ENCODE measurements at regions not wholly inside any gene's neighbourhood (a gene's known extent, or its start where the extent isn't known, plus 50 kb on each side); places are given as distances from the start of the nearest gene placed in this dataset.

- TF ChIP-seq CTCF (IDR thresholded peaks at IDR 0.05; ENCODE audit: low read depth, low read length), result no peak
- no peaks in the 10 kb centered on the region for H3K9me3 ChIP-seq (ENCODE audit: control insufficient read depth, insufficient read depth, low read length)
- no peak for DNase-seq (ENCODE audit: low read depth, low spot score)
- CTCF ChIA-PET, result interaction anchor here (0.6 kb wide), 1 partner anchor 134 kb away, joined by 3 read pairs; no protein-coding TSS in a partner anchor
- POLR2A ChIA-PET, result no interaction called here
- no peak overlapping the region for H3K27ac ChIP-seq (ENCODE audit: low read depth, low read length)
- H3K27me3 ChIP-seq (ENCODE audit: control insufficient read depth, insufficient read depth, low read length), result no peaks in the 10 kb centered on the region
- H3K4me3 ChIP-seq (ENCODE audit: low read depth, low read length), result no peak overlapping the region
Measured at GRCh38 chr5:30997681-30998080, 195.8 kb upstream of the CDH6 start.

- ChIA-PET CTCF (interaction anchor here (1.1 kb wide), 1 partner anchor 13 kb away, joined by 3 read pairs; no protein-coding TSS in a partner anchor), POLR2A (no interaction called here)
- no peaks in the 10 kb centered on the region for H3K9me3 ChIP-seq (ENCODE audit: control insufficient read depth, insufficient read depth, low read length)
- no peak for DNase-seq (ENCODE audit: low read depth, low spot score)
- no peaks in the 10 kb centered on the region for H3K27me3 ChIP-seq (ENCODE audit: control insufficient read depth, insufficient read depth, low read length)
- H3K4me3 ChIP-seq (ENCODE audit: low read depth, low read length), result no peak overlapping the region
- no peak overlapping the region for H3K27ac ChIP-seq (ENCODE audit: low read depth, low read length)
- TF ChIP-seq CTCF (IDR thresholded peaks at IDR 0.05; ENCODE audit: low read depth, low read length), result no peak
Measured at GRCh38 chr5:30994902-30995301, 198.6 kb upstream of the CDH6 start.

- Histone ChIP-seq H3K4me3 (ENCODE audit: low read depth, low read length) (no peak overlapping the region), H3K27me3 (ENCODE audit: control insufficient read depth, insufficient read depth, low read length) (no peaks in the 10 kb centered on the region), H3K27ac (ENCODE audit: low read depth, low read length) (no peak overlapping the region), H3K9me3 (ENCODE audit: control insufficient read depth, insufficient read depth, low read length) (no peaks in the 10 kb centered on the region)
- ChIA-PET POLR2A (no interaction called here), CTCF (no interaction called here)
- no peak for DNase-seq (ENCODE audit: low read depth, low spot score)
- TF ChIP-seq CTCF (IDR thresholded peaks at IDR 0.05; ENCODE audit: low read depth, low read length), result no peak
Measured at GRCh38 chr5:30994176-30994575, 199.3 kb upstream of the CDH6 start.

- no peak overlapping the region for H3K27ac ChIP-seq (ENCODE audit: low read depth, low read length)
- ChIA-PET CTCF (interaction anchor here (1.5 kb wide), 1 partner anchor 32 kb away, joined by 4 read pairs; no protein-coding TSS in a partner anchor), POLR2A (interaction anchor here (0.6 to 1.1 kb wide), 3 partner anchors 116 to 202 kb away, joined by 3 to 4 read pairs (median 3); partner anchors contain the start of gene CDH6)
- TF ChIP-seq CTCF (IDR thresholded peaks at IDR 0.05; ENCODE audit: low read depth, low read length), result no peak
- DNase-seq (ENCODE audit: low read depth, low spot score), result peak; percentile 37
- no peaks in the 10 kb centered on the region for H3K9me3 ChIP-seq (ENCODE audit: control insufficient read depth, insufficient read depth, low read length)
- H3K27me3 ChIP-seq (ENCODE audit: control insufficient read depth, insufficient read depth, low read length), result no peaks in the 10 kb centered on the region
- H3K4me3 ChIP-seq (ENCODE audit: low read depth, low read length), result no peak overlapping the region
Measured at GRCh38 chr5:30991462-30991861, 202.0 kb upstream of the CDH6 start.

- ChIA-PET CTCF (interaction anchor here (1.4 to 2.3 kb wide), 3 partner anchors 9 to 568 kb away, joined by 4 to 9 read pairs (median 6); no protein-coding TSS in a partner anchor), POLR2A (no interaction called here)
- Histone ChIP-seq H3K27ac (ENCODE audit: low read depth, low read length) (no peak overlapping the region), H3K9me3 (ENCODE audit: control insufficient read depth, insufficient read depth, low read length) (no peaks in the 10 kb centered on the region), H3K27me3 (ENCODE audit: control insufficient read depth, insufficient read depth, low read length) (no peaks in the 10 kb centered on the region), H3K4me3 (ENCODE audit: low read depth, low read length) (no peak overlapping the region)
- no peak for DNase-seq (ENCODE audit: low read depth, low spot score)
- no peak for TF ChIP-seq CTCF (IDR thresholded peaks at IDR 0.05; ENCODE audit: low read depth, low read length)
Measured at GRCh38 chr5:30981576-30981975, 211.9 kb upstream of the CDH6 start.
